ENCODE measurements at regions not wholly inside any gene's neighbourhood (a gene's known extent, or its start where the extent isn't known, plus 50 kb on each side); places are given as distances from the start of the nearest gene placed in this dataset.

- DNase-seq = no peak
Measured at GRCh38 chr1:218779341-218780100, 394.2 kb upstream of the LYPLAL1 start.

- no peak for DNase-seq
Measured at GRCh38 chr1:218783131-218783530, 390.5 kb upstream of the LYPLAL1 start.

- DNase-seq = no peak
Measured at GRCh38 chr1:218783916-218784315, 389.8 kb upstream of the LYPLAL1 start.

- no peak for DNase-seq
Measured at GRCh38 chr1:218785928-218786327, 387.8 kb upstream of the LYPLAL1 start.

GRCh38 chr1:218787826-218788225, 385.9 kb upstream of the LYPLAL1 start:
- no peak for DNase-seq

GRCh38 chr1:218796773-218797172, 376.9 kb upstream of the LYPLAL1 start:
- DNase-seq = no peak

GRCh38 chr1:218802799-218803198, 370.9 kb upstream of the LYPLAL1 start:
- DNase-seq = no peak

GRCh38 chr1:218803351-218803997, 370.2 kb upstream of the LYPLAL1 start:
- no peak for DNase-seq

GRCh38 chr1:218804014-218804785, 369.5 kb upstream of the LYPLAL1 start:
- no peak for DNase-seq

- DNase-seq = no peak
Measured at GRCh38 chr1:218809061-218809460, 364.6 kb upstream of the LYPLAL1 start.

- no peak for DNase-seq
Measured at GRCh38 chr1:218809625-218810024, 364.1 kb upstream of the LYPLAL1 start.

- no peak for DNase-seq
Measured at GRCh38 chr1:218810306-218810705, 363.4 kb upstream of the LYPLAL1 start.

GRCh38 chr1:218811497-218811896, 362.2 kb upstream of the LYPLAL1 start:
- no peak for DNase-seq

- DNase-seq = no peak
Measured at GRCh38 chr1:218812360-218812759, 361.3 kb upstream of the LYPLAL1 start.

- DNase-seq = no peak
Measured at GRCh38 chr1:218813237-218813636, 360.4 kb upstream of the LYPLAL1 start.

GRCh38 chr1:218815076-218815475, 358.6 kb upstream of the LYPLAL1 start:
- no peak for DNase-seq

GRCh38 chr1:218817071-218817470, 356.6 kb upstream of the LYPLAL1 start:
- no peak for DNase-seq

- no peak for DNase-seq
Measured at GRCh38 chr1:218817691-218818465, 355.8 kb upstream of the LYPLAL1 start.

- no peak for DNase-seq
Measured at GRCh38 chr1:218823291-218823900, 350.3 kb upstream of the LYPLAL1 start.

GRCh38 chr1:218827486-218827885, 346.2 kb upstream of the LYPLAL1 start:
- DNase-seq = no peak

- DNase-seq = no peak
Measured at GRCh38 chr1:218828125-218828650, 345.5 kb upstream of the LYPLAL1 start.

- no peak for DNase-seq
Measured at GRCh38 chr1:218829097-218829496, 344.6 kb upstream of the LYPLAL1 start.

Data from NCI-H1417 treated with DMSO at 0.1 percent for 48 hours (cell line).